ENCODE measurements at regions not wholly inside any gene's neighbourhood (a gene's known extent, or its start where the extent isn't known, plus 50 kb on each side); places are given as distances from the start of the nearest gene placed in this dataset.

DNA sequence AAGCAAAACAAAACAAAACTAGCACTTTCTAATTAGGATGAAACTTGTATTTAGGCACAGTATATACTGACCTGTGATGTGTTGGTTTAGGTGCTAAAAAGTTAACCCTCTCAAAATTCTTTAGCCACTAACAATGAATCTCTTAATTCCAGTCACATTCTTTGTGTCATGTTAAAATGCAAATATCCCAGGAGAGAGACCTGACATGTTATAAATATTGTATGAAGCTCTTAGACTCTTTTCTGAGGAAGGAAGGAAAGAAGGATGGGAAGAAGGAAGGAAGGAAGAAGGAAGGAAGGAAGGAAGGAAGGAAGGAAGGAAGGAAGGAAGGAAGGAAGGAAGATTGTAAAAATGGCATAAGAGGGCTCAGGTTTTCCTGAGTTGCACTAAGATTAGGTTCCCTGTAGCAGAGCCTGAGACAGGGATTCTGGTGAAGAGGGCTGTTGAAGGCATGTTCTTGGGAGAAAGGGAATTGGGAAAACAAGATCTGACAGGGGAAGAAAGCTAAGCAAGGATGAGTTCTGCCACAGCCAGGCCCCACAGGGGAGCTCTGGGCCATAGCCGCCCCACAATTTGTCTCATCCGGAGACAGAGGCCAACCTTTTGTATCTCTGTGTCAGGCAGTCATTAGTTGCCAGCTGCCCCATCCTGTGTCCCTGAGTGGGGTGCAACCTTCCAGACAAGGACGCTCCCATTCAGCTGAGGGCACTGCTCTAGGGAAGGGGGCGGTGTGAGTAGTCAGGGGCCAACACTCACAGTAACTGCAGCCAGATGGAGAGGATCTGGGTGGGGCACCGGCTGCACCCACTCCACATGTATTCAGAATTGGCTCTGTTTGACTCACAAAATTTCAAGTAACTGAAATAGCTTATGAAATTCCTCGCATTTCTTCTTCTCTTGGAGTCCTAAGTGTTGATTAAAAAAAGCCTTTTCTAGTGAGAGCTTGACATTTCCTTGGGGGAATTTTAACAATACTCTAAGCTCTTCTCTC, 189.3 kb upstream of the ARG1 start:
- DNase-seq: no peak

DNA sequence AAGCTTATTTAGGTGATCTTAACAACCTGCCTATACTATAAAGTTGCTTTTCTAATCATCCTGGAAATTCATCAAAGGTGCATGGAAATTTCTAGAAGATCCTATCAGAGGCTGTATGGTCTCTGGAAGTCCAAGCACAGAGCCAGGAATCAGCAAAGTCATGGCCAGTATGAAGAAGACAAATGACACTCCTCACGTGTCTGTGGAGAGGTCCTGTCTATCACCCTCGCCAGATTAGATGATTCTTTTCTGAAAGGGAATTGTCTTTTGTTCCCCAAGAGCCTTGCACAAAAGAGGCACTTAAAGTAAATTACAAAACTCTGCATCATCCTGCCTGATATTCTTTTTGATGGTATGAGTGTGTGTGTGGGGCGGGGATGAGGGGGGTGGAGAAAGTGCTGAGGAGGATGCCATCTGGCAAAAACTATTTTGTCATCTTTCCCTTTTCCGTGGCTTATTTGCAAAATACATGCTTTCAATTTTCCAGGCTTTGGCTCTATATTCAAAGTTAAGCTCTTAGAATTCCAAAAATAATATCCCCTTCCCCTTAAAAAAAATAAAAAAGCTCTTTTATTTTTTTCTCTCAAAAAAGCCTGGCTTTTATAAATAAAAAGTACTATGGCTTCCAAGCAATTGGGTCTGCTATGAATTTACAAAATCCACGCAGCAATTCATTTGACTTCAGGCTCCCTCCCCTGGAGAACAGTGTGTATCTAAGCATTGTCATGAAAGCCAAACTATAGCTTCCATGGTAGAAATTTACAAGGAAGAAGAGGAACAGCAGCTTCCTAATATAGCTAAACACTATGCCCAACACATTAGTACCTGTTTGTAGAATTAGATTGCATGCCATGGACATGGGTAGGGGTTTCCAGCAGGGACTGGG, 185.2 kb upstream of the ARG1 start:
- no peak for DNase-seq

DNA sequence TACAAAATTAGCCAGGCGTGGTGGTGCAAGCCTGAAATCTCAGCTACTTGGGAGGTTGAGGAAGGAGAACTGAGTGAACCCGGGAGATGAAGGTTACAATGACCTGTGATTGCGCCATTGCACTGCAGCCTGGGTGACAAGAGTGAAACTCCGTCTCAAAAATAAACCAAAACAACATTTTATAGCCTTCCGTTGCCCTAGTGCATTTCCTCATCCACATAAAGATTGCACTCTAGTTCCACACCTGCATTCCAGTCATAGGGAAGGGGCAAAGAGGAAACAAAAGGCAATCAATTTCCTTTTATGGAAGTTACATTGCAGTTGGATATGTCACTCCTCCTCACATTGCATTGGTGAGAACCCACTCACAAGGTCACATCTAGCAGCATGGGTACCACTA, 182.7 kb upstream of the ARG1 start:
- DNase-seq: no peak

DNA sequence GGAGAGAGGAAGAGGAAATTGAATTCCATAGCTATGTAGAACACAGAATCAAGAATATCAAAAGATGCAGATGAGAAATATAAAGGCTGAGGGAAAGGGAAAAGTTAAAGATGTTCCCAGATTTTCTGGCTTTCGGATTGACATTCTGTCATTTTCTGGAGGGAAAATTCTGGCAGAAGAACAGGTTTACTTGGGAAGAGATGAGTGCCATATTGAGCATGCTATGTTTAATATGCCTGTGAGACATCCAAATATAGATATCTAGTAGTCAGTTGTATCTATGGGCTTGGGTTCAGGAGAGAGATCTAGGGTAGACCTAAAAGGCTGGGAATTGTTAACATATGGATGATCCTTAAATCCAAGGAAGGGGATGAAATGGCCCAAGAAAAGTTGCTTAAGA, 181.9 kb upstream of the ARG1 start:
- no peak for DNase-seq

DNA sequence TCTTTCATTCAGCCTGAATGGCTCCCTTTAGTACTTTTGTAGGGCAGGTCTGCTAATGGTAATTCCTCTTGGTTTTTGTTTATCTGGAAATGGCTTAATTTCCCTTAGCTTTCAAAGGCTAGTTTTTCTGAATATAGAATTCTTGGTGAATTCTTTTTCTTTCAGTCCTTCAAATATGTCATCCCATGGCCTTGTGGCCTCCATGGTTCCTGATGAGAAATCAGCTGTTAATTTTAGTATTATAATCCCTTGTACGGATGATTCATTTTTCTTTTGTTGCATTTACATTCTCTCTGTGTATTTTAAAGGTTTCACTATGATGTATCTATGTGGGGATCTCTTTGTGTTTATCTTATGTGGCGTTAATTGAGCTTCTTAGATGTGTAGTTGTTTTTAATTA, 179.6 kb upstream of the ARG1 start:
- DNase-seq: no peak

DNA sequence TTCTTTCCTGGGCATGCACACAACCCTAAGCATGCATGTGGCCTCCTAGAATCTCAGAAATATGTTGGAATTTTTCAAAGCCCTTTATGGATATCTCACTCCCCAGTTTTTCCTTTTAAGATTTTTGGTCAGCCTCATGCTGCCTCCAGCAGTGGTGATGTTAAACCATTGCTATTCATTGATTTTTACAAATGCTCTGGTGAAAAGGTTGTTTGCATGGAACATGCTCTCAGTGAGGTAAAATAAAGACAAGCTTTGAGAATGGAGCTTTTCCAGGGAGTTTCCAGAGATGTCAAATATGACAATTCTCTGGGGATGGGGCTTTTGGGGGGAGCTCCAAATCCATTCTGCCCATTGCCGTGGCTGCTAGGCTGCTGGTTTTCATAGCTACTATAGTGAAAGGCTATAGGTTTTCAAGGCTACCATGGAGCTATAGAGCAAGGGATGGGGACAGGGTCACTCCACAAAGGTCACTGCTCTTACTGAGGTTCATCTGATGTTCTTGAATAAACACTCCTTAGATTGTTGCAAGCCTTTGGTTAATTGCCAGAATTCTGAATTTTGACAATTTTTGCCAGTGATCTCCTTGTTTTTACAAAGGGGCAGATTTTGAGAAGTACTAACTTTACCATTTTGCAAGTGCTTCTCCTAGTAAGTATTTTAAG, 178.1 kb upstream of the ARG1 start:
- DNase-seq: no peak

DNA sequence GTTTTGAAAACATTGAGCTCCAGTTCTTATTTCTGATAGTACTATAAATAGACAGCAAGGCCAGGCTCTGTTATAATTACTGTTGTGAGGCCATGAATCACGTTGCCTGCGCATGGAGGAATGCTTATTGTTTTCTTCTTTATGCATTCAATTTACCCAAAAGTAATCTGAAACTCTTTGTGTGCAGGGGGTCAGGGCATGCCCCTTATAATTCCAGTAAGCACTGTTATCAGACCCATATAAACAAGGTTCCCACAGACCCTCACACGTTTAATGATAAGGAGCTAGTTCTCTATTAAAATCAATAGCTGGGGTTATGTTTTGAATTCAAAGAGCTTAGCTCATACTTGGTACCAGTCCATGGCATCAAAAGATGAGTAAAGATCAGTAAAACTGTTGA, 174.8 kb upstream of the ARG1 start:
- no peak for DNase-seq

DNA sequence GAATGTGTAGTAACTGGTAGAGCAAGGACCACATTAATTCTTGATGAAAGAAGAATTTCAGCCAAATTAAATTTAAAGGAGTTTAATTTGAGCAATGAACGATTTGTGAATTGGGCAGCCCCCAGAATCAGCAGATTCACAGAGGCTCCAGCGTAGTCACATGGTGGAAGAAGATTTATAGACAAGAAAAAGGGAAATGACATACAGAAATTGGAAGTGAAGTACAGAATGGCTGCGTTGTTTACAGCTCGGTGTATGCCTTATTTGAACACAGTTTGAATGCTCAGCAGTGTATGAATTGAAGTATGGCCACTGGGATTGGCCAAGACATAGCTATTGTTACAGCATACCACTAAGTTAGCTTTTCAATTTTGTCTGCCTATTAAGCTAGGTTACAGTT, 173.6 kb upstream of the ARG1 start:
- DNase-seq: no peak

DNA sequence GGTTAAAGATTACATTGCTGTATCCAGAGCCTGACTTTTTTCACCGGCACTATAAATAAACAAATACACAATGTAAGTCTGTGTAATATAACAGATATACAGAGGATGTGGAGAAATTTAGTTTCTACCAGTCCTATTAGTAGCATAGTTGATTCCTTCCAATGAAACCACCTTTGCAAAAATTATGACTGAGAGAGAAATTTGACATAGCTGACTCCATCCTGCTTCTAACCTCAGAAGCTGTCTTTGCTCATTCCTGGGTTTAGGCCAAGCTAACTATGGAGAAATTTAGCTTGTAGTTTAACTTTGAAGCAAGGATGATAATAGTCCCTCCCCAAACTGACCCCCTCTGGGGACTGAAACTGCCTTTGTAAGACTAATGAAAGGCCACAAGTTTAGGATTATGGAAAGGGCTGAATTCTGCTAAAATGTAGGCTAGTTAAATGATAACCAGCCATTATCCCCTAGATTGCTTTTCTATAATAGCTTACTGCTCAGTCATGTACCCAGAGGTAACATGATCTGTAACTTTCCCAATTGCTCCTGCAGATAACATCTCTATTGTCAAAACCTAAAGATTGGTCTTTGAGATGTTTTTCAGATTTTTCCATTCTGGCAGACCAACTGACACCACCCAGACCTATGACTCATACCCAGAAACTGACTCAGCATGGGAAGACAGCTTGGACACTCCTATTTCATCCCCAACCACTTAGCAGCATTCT, 172.8 kb upstream of the ARG1 start:
- no peak for DNase-seq

DNA sequence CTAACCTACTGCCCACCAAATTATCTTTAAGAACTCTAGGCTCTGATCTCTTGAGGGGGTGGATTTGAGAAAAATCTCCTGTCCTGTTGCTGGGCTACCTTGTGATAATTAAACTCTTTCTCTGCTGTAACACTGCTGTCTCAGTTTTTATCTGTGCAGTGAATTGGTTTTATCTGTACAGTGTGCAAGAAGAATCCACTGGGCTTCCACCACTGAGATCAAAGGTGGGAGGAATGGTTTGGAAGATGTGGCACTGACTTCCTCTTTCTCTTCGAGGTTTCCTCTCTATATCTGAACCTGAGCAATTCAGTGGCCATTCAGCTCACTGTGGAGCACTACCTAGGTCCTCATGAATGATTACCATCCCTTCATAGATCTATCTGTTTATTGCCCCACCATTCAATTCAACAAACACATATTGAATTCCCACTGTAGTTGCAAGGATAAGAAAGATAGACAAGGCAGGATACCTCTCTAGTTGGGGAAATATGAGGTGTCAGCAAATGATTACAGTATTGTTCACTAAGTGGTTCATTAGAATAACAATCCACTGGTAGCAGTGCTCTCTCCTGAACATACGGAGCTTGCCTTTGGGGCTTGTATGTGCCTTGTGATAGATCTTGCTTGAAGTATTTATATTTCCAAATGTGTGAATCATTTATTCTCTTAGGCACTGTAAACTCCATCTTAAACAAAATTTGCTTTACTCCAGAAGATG, 172.1 kb upstream of the ARG1 start:
- no peak for DNase-seq

DNA sequence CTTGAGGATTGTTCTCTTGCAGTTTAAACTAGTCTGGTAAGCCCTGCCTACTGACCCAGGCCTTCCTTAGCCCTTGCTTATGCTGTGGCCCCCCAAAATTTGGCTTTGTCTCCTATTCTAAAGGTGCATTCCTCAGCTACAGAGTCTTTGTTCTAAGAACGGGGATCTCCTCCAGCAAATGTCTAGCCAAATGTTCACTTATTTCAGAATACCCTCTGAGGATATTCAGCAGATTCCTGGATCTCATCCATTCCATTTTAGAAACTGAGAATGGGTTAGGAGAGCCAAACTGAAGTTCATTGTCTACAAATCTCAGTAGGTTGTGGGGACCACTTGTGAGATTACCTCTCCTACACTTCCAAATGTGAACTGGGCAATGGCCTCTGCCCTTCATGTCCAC, 164.2 kb upstream of the ARG1 start:
- no peak for DNase-seq

DNA sequence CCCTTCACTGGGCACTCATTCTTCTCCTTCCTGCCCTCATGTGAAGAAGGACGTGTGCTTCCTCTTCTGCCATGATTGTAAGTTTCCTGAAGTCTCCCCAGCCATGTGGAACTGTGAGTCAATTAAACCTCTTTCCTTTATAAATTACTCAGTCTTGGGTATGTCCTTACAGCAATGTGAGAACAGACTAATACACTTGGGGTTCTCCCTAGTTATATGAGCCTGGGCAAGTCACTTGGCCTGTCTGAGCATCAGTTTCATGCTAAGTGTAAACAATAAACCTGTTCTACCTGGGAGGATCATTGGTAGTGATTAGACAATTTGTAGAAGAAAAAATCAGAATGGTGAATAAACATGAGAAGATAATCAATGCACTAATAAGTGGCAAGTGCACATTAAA, 162.2 kb upstream of the ARG1 start:
- DNase-seq: no peak

DNA sequence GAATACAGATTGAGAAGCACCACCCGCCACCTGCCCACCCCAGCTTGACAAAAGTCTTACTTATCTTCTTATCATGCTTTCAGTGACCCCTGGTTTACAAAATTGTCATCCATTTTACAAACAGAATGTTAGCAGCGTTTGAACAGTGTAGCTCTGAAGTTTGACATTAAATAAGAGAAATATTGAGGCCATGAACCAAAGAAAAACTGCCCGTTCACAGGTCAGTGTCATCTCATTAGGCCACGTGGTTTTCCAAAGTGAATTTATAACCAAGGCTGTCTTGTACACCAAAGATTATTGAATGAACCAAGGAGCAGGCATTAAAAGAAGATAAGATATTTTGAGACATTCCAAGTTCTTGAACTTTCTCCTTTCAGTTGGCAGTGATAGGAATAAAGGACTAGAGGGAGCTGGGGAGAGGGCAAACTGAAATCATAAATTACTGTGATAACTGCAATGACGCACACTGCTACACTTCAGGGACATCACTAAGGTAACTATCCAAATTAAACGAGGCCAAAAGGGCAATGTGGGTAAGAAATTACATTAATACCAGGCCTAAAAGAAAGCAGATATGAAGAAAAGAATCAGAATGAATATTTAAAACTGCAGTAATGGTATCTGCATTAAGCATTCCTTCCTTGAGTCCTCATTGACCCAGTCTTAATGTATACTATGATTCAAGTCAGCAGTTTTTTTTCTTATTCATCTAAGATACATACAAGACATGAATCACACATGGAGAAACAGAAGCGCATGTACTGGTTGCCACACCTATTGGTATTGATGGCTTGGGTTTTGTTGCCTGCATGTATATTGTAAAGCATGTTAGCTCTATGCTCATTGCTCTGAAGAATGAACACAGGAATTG, 159.8 kb upstream of the ARG1 start:
- DNase-seq: no peak

DNA sequence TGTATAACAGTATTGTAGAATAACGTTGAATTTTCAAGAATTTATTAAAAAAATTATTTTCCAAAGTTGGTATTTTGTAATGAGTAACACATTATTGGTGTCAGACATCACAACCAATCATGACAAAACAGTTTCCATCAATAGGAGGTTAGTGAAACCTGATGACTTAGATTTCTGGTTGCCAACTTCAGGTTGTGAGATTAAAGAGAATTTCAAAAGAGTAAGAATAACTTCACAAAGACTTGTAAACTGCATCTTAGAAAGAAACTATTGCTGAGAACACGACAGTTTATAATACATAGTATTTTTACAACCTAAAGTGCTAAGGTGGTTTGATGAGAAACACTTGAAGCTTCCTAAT, 159.2 kb upstream of the ARG1 start:
- DNase-seq: no peak

DNA sequence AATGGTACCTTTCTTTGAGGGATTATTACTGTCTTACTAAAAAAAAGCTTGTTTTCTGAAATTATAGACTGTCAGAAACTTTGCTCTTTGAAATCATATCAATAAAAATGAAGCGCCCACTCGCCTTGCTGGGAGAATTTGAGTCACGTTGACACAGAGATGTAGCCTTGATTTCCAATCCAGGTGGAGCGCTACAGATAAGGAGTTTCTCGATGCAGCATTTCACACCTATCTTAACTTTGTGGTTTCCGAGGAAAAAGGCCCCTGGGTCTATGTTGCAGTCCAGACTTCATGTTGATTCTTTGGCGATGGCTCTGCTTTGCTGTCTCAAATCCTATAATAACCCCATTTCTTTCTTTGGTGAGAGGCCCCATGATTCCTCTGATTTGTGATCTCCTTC, 158.1 kb upstream of the ARG1 start:
- DNase-seq: no peak

DNA sequence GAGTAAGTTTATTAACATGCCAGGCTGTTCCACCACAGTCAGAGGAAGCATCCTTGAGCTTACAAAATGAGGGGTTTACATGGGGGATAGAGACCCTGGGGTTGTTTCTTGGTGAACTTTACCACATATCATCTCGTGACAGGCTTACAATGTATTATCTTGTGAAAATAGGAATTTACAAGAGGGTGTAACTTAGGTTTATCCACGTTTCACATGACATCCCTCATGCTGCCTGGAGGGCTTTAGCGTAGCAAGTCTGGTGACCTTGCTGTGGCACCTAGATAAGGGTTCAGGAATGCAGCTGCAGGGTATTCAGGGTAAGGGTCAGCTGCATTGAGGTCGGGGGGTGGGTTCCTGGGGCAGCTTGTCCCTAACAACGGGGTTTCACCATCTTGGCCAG, 154.6 kb upstream of the ARG1 start:
- DNase-seq: no peak

DNA sequence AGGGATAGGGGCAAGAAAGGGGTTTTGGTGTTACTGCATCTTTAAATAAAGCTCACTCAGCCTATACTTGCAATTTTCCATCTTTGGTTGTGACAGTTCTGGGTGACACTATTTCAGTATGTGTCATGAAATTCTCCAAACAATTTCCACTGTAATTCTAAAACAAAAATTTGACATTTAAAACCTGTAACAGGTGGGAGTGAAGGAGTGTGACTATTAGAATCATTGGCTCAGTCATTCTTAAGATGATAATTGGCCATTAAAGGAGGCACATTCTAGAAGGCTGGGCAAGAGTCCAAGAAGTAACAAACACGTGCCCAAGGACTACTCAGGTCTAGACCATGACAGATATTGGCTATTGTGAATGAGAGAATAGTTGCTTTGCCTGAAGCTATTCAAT, 153.3 kb upstream of the ARG1 start:
- DNase-seq: no peak

DNA sequence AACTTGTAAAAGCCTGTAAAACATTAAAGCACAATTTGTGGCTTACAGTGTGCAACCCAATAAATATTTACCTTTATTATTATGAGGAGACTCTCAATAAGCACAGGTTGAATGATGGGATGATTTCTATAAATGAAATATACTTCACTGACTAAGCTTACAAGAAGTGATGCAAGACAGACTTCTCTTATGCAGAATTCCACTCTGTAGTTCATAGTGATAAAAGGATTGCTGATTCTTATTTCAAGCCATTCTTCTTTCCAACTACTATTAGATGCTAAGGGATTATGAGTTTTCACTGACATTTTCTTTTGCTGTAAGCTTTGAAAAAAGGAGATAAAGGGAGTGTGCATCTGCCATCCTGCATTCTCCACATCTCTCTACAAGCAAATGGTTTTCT, 149.0 kb upstream of the ARG1 start:
- DNase-seq: no peak

DNA sequence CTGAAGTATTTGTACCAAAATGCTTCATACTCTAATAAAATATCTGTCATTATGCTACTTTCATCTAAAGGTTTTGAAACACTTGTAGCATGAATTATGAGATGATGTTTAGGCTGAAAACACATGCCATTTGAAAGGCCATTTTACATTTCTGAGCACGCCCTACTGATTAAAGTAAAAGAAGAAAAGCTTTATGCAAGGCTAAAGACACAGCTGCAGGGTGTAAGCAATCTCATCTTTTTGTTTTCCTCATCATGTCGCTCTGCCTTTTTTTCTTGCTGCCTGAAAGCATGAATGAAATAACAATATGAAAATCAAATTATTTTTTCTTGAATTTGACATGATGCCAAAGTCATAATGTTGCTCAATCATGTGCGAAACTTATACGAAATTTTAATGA, 148.6 kb upstream of the ARG1 start:
- no peak for DNase-seq

DNA sequence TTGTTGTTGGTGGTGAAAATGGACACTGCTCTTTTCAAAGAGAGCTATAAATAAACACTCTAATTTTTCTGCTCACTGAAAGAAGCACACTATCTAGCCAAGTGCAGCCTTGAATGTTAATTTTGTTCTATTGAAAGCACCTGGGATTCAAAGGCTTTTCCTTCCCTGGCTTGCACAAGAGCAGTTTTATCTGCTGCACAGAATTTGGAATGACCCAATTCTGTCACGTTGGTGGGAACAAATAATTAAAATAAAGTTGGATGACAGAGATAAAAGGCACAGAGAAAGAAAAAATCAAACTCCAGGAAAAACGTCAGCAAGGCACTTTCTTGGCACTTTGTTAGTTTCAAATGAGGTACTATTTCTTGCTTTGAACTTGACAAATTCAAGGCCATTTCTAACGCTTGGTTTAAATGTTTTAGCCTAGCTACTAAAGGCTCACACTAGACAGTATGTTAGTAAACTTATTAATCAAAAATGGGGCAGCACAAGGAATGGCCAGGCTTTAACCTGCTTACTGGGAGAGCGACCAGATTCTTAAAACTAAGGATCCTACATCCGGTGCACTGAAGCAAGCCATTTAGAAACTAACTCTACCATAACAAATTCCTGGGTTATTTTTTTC, 145.5 kb upstream of the ARG1 start:
- DNase-seq: no peak

DNA sequence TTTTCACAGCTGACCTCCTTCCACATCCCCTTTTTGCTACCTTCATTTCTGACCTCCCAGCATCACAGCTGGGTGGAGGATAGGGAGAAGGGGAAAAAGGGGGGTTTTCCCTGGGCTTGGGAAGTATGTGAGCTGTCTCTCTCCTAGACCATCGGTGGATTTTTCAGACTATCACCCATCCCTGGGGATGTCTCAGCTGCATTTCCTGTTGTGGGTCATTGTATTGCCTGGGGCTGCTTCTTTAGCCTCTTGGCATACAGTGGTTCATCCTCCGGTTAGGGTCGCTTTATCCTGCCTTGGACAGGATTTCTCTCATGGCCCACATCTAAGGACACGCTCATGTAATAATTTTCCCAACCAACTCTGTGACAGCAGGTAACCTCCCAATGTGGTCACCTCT, 142.5 kb upstream of the ARG1 start:
- no peak for DNase-seq

Measured in stimulated activated CD8-positive, alpha-beta memory T cell treated with anti-CD3 and anti-CD28 coated beads, Interleukin-4, amount 100 ng/mL, for 48 hours (primary cell).